ENCODE measurements at regions not wholly inside any gene's neighbourhood (a gene's known extent, or its start where the extent isn't known, plus 50 kb on each side); places are given as distances from the start of the nearest gene placed in this dataset.

- H3K9me3 ChIP-seq, result no peaks in the 10 kb centered on the region
- TF ChIP-seq, protein P1, sequence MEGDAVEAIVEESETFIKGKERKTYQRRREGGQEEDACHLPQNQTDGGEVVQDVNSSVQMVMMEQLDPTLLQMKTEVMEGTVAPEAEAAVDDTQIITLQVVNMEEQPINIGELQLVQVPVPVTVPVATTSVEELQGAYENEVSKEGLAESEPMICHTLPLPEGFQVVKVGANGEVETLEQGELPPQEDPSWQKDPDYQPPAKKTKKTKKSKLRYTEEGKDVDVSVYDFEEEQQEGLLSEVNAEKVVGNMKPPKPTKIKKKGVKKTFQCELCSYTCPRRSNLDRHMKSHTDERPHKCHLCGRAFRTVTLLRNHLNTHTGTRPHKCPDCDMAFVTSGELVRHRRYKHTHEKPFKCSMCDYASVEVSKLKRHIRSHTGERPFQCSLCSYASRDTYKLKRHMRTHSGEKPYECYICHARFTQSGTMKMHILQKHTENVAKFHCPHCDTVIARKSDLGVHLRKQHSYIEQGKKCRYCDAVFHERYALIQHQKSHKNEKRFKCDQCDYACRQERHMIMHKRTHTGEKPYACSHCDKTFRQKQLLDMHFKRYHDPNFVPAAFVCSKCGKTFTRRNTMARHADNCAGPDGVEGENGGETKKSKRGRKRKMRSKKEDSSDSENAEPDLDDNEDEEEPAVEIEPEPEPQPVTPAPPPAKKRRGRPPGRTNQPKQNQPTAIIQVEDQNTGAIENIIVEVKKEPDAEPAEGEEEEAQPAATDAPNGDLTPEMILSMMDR (IDR thresholded peaks at IDR 0.05), result no peak
- H3K27me3 ChIP-seq, result no peaks in the 10 kb centered on the region
- H3K4me3 ChIP-seq (ENCODE audit: low read depth in 1 of 2, low read length in 1 of 2), result no peak overlapping the region
- H3K4me1 ChIP-seq (ENCODE audit: control insufficient read depth in 1 of 2, insufficient read depth in 1 of 2, low read depth in 1 of 2, low read length in 1 of 2), result no peaks in the 10 kb centered on the region
- H3K36me3 ChIP-seq, result no peaks in the 10 kb centered on the region
- H3K27ac ChIP-seq, result no peak overlapping the region
These were observed 211.3 kb upstream of the FAT1 start for GRCh38 chr4:186934841-186935443.

GRCh38 chr4:186935901-186936300 lies 212.2 kb upstream of the FAT1 start:
- no peak overlapping the region for H3K27ac ChIP-seq

DNA sequence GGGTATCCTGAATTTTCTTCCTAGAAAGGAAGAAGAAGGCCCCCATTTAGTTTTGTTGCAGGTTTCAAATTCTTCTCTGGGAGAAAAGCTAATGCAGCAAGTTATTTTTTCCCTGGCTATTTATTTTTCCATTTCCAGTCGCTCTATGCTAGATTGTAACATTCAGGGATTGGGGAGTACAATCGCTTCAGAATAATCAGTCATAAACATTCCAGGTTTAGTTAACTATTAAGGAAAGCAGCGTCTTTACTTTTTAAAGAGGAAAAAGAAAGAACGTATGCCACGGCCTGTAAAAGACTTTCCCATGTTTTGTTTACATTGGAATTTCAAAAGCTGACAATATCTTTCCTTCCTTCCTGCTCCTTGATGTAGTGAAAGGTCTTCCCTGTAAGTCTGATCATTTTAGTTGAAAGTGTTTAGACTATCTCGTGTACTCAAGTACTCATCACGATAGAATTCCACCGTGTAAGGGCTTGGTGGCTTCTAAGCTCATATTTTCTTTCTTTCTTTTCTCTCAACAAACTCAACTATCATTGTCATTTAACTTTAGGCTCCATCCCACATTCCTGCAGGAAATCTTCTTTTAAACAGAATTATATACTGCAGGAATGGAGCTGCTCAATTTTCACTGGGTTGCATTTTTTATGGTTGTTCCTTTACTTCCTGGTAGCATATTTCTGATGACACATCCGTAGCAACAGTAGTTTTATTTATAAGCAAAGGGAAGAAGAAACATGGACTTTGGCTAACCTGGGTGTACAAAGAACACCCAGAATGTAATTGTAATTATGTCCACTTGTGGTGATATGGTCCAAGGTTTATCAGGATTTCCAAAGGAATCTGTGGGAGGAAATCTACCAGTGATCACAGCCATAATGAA lies 213.1 kb upstream of the FAT1 start:
- H3K27ac ChIP-seq, result no peak overlapping the region
- H3K9me3 ChIP-seq, result no peaks in the 10 kb centered on the region

More at GRCh38 chr4:186935901-186936300, 212.2 kb upstream of the FAT1 start:
- TF ChIP-seq, protein P1 (IDR thresholded peaks at IDR 0.05), result no peak
- H3K4me3 ChIP-seq (ENCODE audit: low read depth in 1 of 2, low read length in 1 of 2), result no peak overlapping the region
- no peaks in the 10 kb centered on the region for H3K4me1 ChIP-seq (ENCODE audit: control insufficient read depth in 1 of 2, insufficient read depth in 1 of 2, low read depth in 1 of 2, low read length in 1 of 2)
- H3K27me3 ChIP-seq, result no peaks in the 10 kb centered on the region
- no peaks in the 10 kb centered on the region for H3K36me3 ChIP-seq
- H3K9me3 ChIP-seq, result no peaks in the 10 kb centered on the region

DNA sequence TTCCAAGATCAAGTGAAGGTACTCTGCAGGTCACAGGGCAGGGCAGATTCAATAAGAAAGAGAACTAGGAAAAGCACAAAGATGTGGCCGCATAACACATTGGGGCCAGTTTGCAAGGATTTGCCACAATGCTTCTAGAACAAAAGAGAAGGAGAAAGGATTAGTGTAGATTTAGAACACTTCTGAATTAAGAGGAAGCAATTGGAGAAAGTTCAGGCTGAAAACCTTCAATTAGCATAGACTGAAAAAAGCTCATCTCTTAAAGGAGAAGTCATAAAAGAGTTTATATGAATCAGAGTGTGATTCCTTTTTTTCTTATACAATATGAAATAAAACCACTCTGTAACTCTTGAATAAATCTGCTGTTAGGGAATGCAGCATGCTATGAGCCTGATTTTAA lies 215.6 kb upstream of the FAT1 start:
- no peaks in the 10 kb centered on the region for H3K4me1 ChIP-seq (ENCODE audit: control insufficient read depth in 1 of 2, insufficient read depth in 1 of 2, low read depth in 1 of 2, low read length in 1 of 2)
- no peaks in the 10 kb centered on the region for H3K27me3 ChIP-seq
- no peak overlapping the region for H3K4me3 ChIP-seq (ENCODE audit: low read depth in 1 of 2, low read length in 1 of 2)
- TF ChIP-seq, protein P1 (IDR thresholded peaks at IDR 0.05), result no peak
- no peak overlapping the region for H3K27ac ChIP-seq
- H3K9me3 ChIP-seq, result no peaks in the 10 kb centered on the region
- no peaks in the 10 kb centered on the region for H3K36me3 ChIP-seq

More for the DNA sequence above, 213.1 kb upstream of the FAT1 start:
- H3K27me3 ChIP-seq, result no peaks in the 10 kb centered on the region
- H3K4me1 ChIP-seq (ENCODE audit: control insufficient read depth in 1 of 2, insufficient read depth in 1 of 2, low read depth in 1 of 2, low read length in 1 of 2), result no peaks in the 10 kb centered on the region
- no peaks in the 10 kb centered on the region for H3K36me3 ChIP-seq
- TF ChIP-seq, protein P1 (IDR thresholded peaks at IDR 0.05), result no peak
- no peak overlapping the region for H3K4me3 ChIP-seq (ENCODE audit: low read depth in 1 of 2, low read length in 1 of 2)

- Histone ChIP-seq H3K36me3 (no peaks in the 10 kb centered on the region), H3K27me3 (no peaks in the 10 kb centered on the region), H3K4me3 (ENCODE audit: low read depth in 1 of 2, low read length in 1 of 2) (no peak overlapping the region), H3K9me3 (no peaks in the 10 kb centered on the region), H3K27ac (no peak overlapping the region), H3K4me1 (ENCODE audit: control insufficient read depth in 1 of 2, insufficient read depth in 1 of 2, low read depth in 1 of 2, low read length in 1 of 2) (no peaks in the 10 kb centered on the region)
- TF ChIP-seq, protein P1 (IDR thresholded peaks at IDR 0.05), result no peak
These were observed 216.1 kb upstream of the FAT1 start for GRCh38 chr4:186939766-186940165.

All from neutrophil (primary cell).